ENCODE measurements at regions not wholly inside any gene's neighbourhood (a gene's known extent, or its start where the extent isn't known, plus 50 kb on each side); places are given as distances from the start of the nearest gene placed in this dataset.
A peak's percentile ranks its signal among the peaks of the same experiment; 100 is the strongest.

- no peak for TF ChIP-seq REST (IDR thresholded peaks at IDR 0.05)
- TF ChIP-seq CTCF (IDR thresholded peaks at IDR 0.05; ENCODE audit: low read depth, low read length, missing input control): no peak
- no peak for TF ChIP-seq NR2F2 (IDR thresholded peaks at IDR 0.05)
- peak; percentile 53 for TF ChIP-seq MAX (IDR thresholded peaks at IDR 0.05)
Measured at GRCh38 chr14:21915826-21916225, 242.2 kb upstream of the OR4E1 start (continued).

GRCh38 chr14:21913759-21914158, 240.1 kb upstream of the OR4E1 start:
- Histone ChIP-seq H3K4me3 (ENCODE audit: low read depth in 1 of 3, low read length in 3 of 3) (no peak overlapping the region), H3K27me3 (ENCODE audit: control insufficient read depth in 4 of 4, insufficient read depth in 4 of 4, low read length in 3 of 4) (peaks cover 0 to 7% (median 0%) of the 10 kb centered on the region in 4 donors), H3K4me1 (ENCODE audit: control insufficient read depth in 4 of 4, insufficient read depth in 4 of 4, low read length in 3 of 4) (peaks cover 0 to 10% (median 0%) of the 10 kb centered on the region in 4 donors), H3K9me3 (ENCODE audit: control insufficient read depth in 4 of 4, low read length in 3 of 4) (no peaks in the 10 kb centered on the region), H3K9ac (ENCODE audit: low read depth in 1 of 2, low read length in 2 of 2) (no peak overlapping the region), H3K36me3 (ENCODE audit: control insufficient read depth in 4 of 4, insufficient read depth in 3 of 4, low read depth in 1 of 4, low read length in 3 of 4) (no peaks in the 10 kb centered on the region), H3K27ac (ENCODE audit: low read depth in 1 of 2, low read length in 2 of 2) (no peak overlapping the region)
- 14% methylated on average over 6 of the region's 6 CpGs for WGBS
- peak; percentile 43 for DNase-seq (ENCODE audit: low spot score)
- TF ChIP-seq HNF4A (conservative IDR thresholded peaks at IDR 0.05) (peak; percentile 29 to 54), RXRA (IDR thresholded peaks at IDR 0.05) (peak in 1 of 2 donors; percentile 48), ATF3 (IDR thresholded peaks at IDR 0.05) (no peak), GABPA (IDR thresholded peaks at IDR 0.05 in 1 of 2, conservative IDR thresholded peaks at IDR 0.05 in 1 of 2) (peak in 1 of 2 donors; percentile 13), SP1 (IDR thresholded peaks at IDR 0.05) (peak; percentile 13), CTCF (IDR thresholded peaks at IDR 0.05; ENCODE audit: low read depth, low read length, missing input control) (peak; percentile 55), RAD21 (IDR thresholded peaks at IDR 0.05) (peak; percentile 72 to 80), EGR1 (IDR thresholded peaks at IDR 0.05; ENCODE audit: low read depth in 2 of 2) (no peak), JUND (IDR thresholded peaks at IDR 0.05) (peak in 1 of 2 donors; percentile 13)

Data from liver (tissue), 8 donors.